ENCODE measurements at regions not wholly inside any gene's neighbourhood (a gene's known extent, or its start where the extent isn't known, plus 50 kb on each side); places are given as distances from the start of the nearest gene placed in this dataset.
"Not testable (repeated sequence)": the region's sequence is repeated elsewhere in the genome, so short reads cannot be mapped to it uniquely, and the experiment has no call there.

- no peak for TF ChIP-seq POLR2A (IDR thresholded peaks at IDR 0.05; ENCODE audit: low read depth, low read length)
- FAIRE-seq (no peak), DNase-seq (ENCODE audit: insufficient read length, low spot score) (no peak)
Observed at GRCh38 chr6:167420177-167420576, 95.3 kb downstream of the TTLL2 start.

- no peak for TF ChIP-seq POLR2A (IDR thresholded peaks at IDR 0.05; ENCODE audit: low read depth, low read length)
- no peak for FAIRE-seq
- no peak for DNase-seq (ENCODE audit: insufficient read length, low spot score)
Observed at GRCh38 chr6:167420858-167421766, 96.2 kb downstream of the TTLL2 start.

DNA sequence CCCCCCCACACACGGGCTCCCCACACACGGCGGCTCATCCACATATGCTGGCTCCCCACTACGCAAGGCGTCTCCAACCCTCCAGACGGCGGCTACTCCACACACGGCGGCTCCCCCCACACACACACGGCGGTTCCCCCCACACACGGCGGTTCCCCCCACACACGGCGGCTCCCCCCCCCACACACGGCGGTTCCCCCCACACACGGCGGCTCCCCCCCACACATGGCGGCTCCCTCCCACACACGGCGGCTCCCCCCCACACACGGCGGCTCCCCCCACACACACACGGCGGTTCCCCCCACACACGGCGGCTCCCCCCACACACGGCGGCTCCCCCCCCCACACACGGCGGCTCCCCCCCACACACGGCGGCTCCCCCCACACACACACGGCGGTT lies 97.1 kb downstream of the TTLL2 start:
- not testable (repeated sequence) for DNase-seq (ENCODE audit: insufficient read length, low spot score); FAIRE-seq

GRCh38 chr6:167422934-167423333 lies 98.0 kb downstream of the TTLL2 start:
- TF ChIP-seq POLR2A (IDR thresholded peaks at IDR 0.05; ENCODE audit: low read depth, low read length) = no peak
- DNase-seq (ENCODE audit: insufficient read length, low spot score) (no peak), FAIRE-seq (no peak)

- no peak for FAIRE-seq
- no peak for TF ChIP-seq POLR2A (IDR thresholded peaks at IDR 0.05; ENCODE audit: low read depth, low read length)
- no peak for DNase-seq (ENCODE audit: insufficient read length, low spot score)
Observed at GRCh38 chr6:167424060-167424673, 99.3 kb downstream of the TTLL2 start.

DNA sequence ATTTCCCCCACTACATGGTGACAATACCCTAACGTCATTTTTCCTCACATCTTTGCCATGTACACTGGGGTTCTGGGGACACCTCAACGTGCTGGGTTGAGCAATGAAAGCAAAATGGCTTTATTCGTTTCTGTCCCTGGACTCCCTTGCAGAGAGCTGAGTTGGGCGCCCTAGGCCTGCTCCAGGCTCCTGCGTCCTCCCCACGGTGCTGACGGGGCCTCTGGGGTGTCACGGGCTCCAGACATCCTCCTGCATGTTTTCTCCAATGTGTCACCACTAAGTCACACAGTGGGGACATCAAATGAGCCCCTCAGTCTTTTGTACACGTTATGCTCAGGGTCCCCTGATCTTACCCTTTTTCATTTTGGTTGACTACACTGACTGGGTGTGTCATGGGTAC lies 99.8 kb downstream of the TTLL2 start:
- TF ChIP-seq POLR2A (IDR thresholded peaks at IDR 0.05; ENCODE audit: low read depth, low read length) = no peak
- FAIRE-seq (no peak), DNase-seq (ENCODE audit: insufficient read length, low spot score) (no peak)

DNA sequence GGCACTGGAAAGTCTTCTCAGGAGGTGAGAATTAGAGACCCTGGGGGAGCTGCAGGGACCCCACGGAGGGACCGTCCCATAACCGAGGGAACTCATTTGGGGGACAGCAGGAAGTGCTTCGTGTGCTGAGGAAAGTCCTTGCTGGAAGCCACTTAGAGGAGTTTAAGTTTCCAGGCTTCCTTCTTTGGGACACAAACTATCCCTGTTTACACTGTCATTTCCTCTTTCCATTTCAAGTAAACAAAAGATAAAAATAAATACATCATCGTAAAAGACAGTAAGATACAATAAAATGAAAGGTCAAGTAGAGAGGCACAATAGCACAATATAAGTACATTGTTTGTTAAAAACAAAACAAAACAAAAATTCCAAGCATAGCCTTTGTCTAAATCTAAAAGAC lies 101.2 kb downstream of the TTLL2 start:
- DNase-seq (ENCODE audit: insufficient read length, low spot score) (no peak), FAIRE-seq (no peak)
- no peak for TF ChIP-seq POLR2A (IDR thresholded peaks at IDR 0.05; ENCODE audit: low read depth, low read length)

GRCh38 chr6:167426651-167427050 lies 101.8 kb downstream of the TTLL2 start:
- FAIRE-seq = no peak
- TF ChIP-seq POLR2A (IDR thresholded peaks at IDR 0.05; ENCODE audit: low read depth, low read length) = no peak
- DNase-seq (ENCODE audit: insufficient read length, low spot score) = no peak

- no peak for DNase-seq (ENCODE audit: insufficient read length, low spot score)
- FAIRE-seq = no peak
- no peak for TF ChIP-seq POLR2A (IDR thresholded peaks at IDR 0.05; ENCODE audit: low read depth, low read length)
Observed at GRCh38 chr6:167428664-167429333, 103.9 kb downstream of the TTLL2 start.

GRCh38 chr6:167429353-167429752 lies 104.5 kb downstream of the TTLL2 start:
- no peak for FAIRE-seq
- TF ChIP-seq POLR2A (IDR thresholded peaks at IDR 0.05; ENCODE audit: low read depth, low read length) = no peak
- DNase-seq (ENCODE audit: insufficient read length, low spot score) = no peak

GRCh38 chr6:167435209-167435728 lies 110.4 kb downstream of the TTLL2 start:
- FAIRE-seq (no peak), DNase-seq (ENCODE audit: insufficient read length, low spot score) (no peak)
- no peak for TF ChIP-seq POLR2A (IDR thresholded peaks at IDR 0.05; ENCODE audit: low read depth, low read length)

GRCh38 chr6:167437888-167438484 lies 113.1 kb downstream of the TTLL2 start:
- no peak for TF ChIP-seq POLR2A (IDR thresholded peaks at IDR 0.05; ENCODE audit: low read depth, low read length)
- no peak for DNase-seq (ENCODE audit: insufficient read length, low spot score)
- no peak for FAIRE-seq

DNA sequence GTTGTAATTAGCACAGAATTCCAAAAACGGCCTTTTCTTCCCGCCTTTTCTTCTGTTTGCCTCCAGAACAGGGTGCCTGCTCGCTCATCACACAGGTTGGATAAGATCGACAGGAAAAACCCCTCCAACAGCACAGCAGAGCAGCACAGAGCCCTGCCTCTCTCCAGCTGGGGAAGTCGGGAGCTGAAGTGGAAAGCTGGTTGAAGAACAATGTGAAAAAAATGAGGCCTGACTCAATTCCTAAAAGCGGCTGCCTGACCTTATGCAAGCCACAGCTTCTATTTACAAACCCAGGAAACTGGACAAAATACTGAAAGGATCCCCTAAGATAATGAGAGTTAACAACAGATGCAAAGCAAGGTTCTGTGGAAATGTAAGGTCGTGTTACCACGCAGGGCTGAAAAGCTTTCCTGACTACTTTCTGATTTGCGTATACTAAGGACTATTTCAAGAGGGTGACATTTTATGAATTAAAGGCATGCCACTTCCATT lies 116.9 kb downstream of the TTLL2 start:
- no peak for TF ChIP-seq POLR2A (IDR thresholded peaks at IDR 0.05; ENCODE audit: low read depth, low read length)
- FAIRE-seq = no peak
- DNase-seq (ENCODE audit: insufficient read length, low spot score) = no peak

GRCh38 chr6:167442245-167442644 lies 117.4 kb downstream of the TTLL2 start:
- no peak for DNase-seq (ENCODE audit: insufficient read length, low spot score)
- FAIRE-seq = no peak
- no peak for TF ChIP-seq POLR2A (IDR thresholded peaks at IDR 0.05; ENCODE audit: low read depth, low read length)

Data from H54 (cell line).